ENCODE measurements at regions not wholly inside any gene's neighbourhood (a gene's known extent, or its start where the extent isn't known, plus 50 kb on each side); places are given as distances from the start of the nearest gene placed in this dataset.

DNA sequence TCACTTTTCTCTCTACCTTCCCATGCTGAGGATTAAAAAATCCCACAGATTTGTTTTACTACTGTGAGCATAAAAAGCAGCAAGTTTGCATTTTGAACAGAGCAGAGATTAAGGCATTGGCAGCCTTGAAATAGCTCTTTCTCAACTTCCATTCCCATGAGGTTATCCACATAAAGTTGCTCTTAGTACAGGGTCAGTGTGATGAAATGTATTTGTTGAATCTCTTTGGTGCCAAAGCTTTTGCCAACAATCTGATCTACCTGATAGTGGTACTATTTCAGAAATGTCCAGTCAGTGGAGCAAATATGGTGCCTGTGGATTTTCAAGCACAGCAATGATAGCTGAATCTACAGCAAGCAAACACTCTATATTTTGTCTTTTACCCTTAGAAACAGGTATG lies 254.8 kb downstream of the INHBA start:
- H3K4me1 ChIP-seq (ENCODE audit: control insufficient read depth, insufficient read depth, low read length), result no peaks in the 10 kb centered on the region
- BruUV-seq (replicated peaks), result no TSS peak
- ChIA-PET SMC1A (ENCODE audit: uncharacterized antibody, unreplicated experiment) (interaction anchor here (0.8 kb wide), 1 partner anchor 65 kb away, joined by 3 read pairs; no protein-coding TSS in a partner anchor), RAD21 (ENCODE audit: unreplicated experiment) (no interaction called here), CTCF (interaction anchor here (1.1 kb wide), 1 partner anchor 11 kb away, joined by 3 read pairs; no protein-coding TSS in a partner anchor), POLR2A (no interaction called here)
- no peaks in the 10 kb centered on the region for H3K79me2 ChIP-seq (ENCODE audit: control insufficient read depth, insufficient read depth, low read length)
- TF ChIP-seq SMAD5 (IDR thresholded peaks at IDR 0.05; ENCODE audit: low read depth) (no peak), EZH2 (IDR thresholded peaks at IDR 0.05; ENCODE audit: borderline replicate concordance, control insufficient read depth, low read depth, low read length) (no peak), ASH2L (IDR thresholded peaks at IDR 0.05; ENCODE audit: borderline replicate concordance, low read depth) (no peak), CHD1 (IDR thresholded peaks at IDR 0.05; ENCODE audit: low read depth, low read length) (no peak)
- TF ChIP-seq, protein P1, sequence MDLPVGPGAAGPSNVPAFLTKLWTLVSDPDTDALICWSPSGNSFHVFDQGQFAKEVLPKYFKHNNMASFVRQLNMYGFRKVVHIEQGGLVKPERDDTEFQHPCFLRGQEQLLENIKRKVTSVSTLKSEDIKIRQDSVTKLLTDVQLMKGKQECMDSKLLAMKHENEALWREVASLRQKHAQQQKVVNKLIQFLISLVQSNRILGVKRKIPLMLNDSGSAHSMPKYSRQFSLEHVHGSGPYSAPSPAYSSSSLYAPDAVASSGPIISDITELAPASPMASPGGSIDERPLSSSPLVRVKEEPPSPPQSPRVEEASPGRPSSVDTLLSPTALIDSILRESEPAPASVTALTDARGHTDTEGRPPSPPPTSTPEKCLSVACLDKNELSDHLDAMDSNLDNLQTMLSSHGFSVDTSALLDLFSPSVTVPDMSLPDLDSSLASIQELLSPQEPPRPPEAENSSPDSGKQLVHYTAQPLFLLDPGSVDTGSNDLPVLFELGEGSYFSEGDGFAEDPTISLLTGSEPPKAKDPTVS (IDR thresholded peaks at IDR 0.05; ENCODE audit: low read depth, low read length), result no peak
- DNase-seq (ENCODE audit: low read depth, low spot score), result no peak
- no peak overlapping the region for H3K9ac ChIP-seq (ENCODE audit: control insufficient read depth, insufficient read depth, low read length)
- no peaks in the 10 kb centered on the region for H3K9me3 ChIP-seq (replicated peaks; ENCODE audit: control insufficient read depth, insufficient read depth, low read length)
- H3K27me3 ChIP-seq (replicated peaks in 1 of 2; ENCODE audit: control insufficient read depth in 2 of 2, insufficient read depth in 2 of 2, low read length in 1 of 2), result no peaks in the 10 kb centered on the region
- in situ Hi-C loops (cut with MboI) (no loop called here), intact Hi-C loops (cut with micrococcal nuclease; ENCODE audit: unreplicated experiment) (no loop called here)
- no peak overlapping the region for H3K4me2 ChIP-seq (ENCODE audit: control insufficient read depth, insufficient read depth)
- ATAC-seq, result no peak
- H2AFZ ChIP-seq (ENCODE audit: control insufficient read depth, low read depth, low read length), result no peak overlapping the region
- no peaks in the 10 kb centered on the region for H4K20me1 ChIP-seq (ENCODE audit: control insufficient read depth, insufficient read depth)
- no peak overlapping the region for H3K27ac ChIP-seq (ENCODE audit: control insufficient read depth, insufficient read depth)
- H3K4me3 ChIP-seq, result no peak overlapping the region
- no peaks in the 10 kb centered on the region for H3K36me3 ChIP-seq (ENCODE audit: control insufficient read depth in 2 of 2, insufficient read depth in 2 of 2, low read length in 1 of 2)
- FAIRE-seq, result no peak

DNA sequence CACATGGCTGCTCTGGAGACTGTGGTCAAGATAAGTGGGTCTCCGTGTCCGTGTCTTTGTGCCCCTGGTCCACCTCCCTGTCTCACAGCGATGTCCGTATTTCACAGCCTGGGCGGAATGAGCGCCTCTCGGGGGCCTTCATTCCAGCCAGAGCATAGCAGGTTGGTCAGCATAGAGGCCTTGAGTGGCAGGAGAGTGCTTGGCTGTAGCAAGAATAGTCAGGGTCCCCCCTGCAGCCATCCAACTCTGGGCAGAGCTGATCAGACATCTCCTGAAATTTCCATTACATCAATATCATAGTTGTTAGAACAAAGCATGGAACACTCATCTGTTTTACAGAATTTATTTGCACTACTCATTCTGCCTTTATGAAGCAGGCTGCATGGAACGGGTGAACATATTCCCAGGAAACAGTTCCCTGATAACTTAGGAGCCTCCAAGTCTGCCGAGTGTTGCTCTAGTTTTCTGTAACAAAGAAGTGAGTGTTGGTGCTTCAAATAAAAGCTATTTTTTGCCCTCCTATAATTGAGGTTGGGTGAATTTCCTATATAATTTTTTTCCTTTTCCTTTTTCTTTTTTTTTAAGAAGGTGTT lies 255.3 kb downstream of the INHBA start:
- Histone ChIP-seq H3K9me3 (replicated peaks; ENCODE audit: control insufficient read depth, insufficient read depth, low read length) (no peaks in the 10 kb centered on the region), H3K27ac (ENCODE audit: control insufficient read depth, insufficient read depth) (no peak overlapping the region), H3K9ac (ENCODE audit: control insufficient read depth, insufficient read depth, low read length) (no peak overlapping the region), H3K36me3 (ENCODE audit: control insufficient read depth in 2 of 2, insufficient read depth in 2 of 2, low read length in 1 of 2) (no peaks in the 10 kb centered on the region), H4K20me1 (ENCODE audit: control insufficient read depth, insufficient read depth) (no peaks in the 10 kb centered on the region), H3K27me3 (replicated peaks in 1 of 2; ENCODE audit: control insufficient read depth in 2 of 2, insufficient read depth in 2 of 2, low read length in 1 of 2) (no peaks in the 10 kb centered on the region), H3K79me2 (ENCODE audit: control insufficient read depth, insufficient read depth, low read length) (no peaks in the 10 kb centered on the region), H3K4me3 (no peak overlapping the region), H2AFZ (ENCODE audit: control insufficient read depth, low read depth, low read length) (no peak overlapping the region), H3K4me1 (ENCODE audit: control insufficient read depth, insufficient read depth, low read length) (no peaks in the 10 kb centered on the region), H3K4me2 (ENCODE audit: control insufficient read depth, insufficient read depth) (no peak overlapping the region)
- FAIRE-seq (no peak), ATAC-seq (no peak), DNase-seq (ENCODE audit: low read depth, low spot score) (no peak)
- RAD21 ChIA-PET (ENCODE audit: unreplicated experiment), result no interaction called here
- intact Hi-C loops (cut with micrococcal nuclease; ENCODE audit: unreplicated experiment) (no loop called here), in situ Hi-C loops (cut with MboI) (no loop called here)
- 41% methylated on average over 9 of the region's 9 CpGs for WGBS (ENCODE audit: insufficient coverage, insufficient replicate concordance, low lambda C conversion rate, missing lambda C conversion rate)
- BruUV-seq (replicated peaks), result no TSS peak
- SMC1A ChIA-PET (ENCODE audit: uncharacterized antibody, unreplicated experiment), result interaction anchor here (0.8 kb wide), 1 partner anchor 66 kb away, joined by 3 read pairs; no protein-coding TSS in a partner anchor
- POLR2A ChIA-PET, result no interaction called here
- no peak for TF ChIP-seq PML (IDR thresholded peaks at IDR 0.05; ENCODE audit: low read length)
- no peak for TF ChIP-seq NR2F1 (conservative IDR thresholded peaks at IDR 0.05)
- CTCF ChIA-PET, result no interaction called here

Measured in GM12878 (cell line).